ENCODE measurements at regions not wholly inside any gene's neighbourhood (a gene's known extent, or its start where the extent isn't known, plus 50 kb on each side); places are given as distances from the start of the nearest gene placed in this dataset.

- Mint-ChIP-seq H3K4me1 (peaks cover 37% of the 10 kb centered on the region), H3K27me3 (ENCODE audit: low read depth) (no peaks in the 10 kb centered on the region; the same call in 1 of the 2 replicates), H3K27ac (no peak overlapping the region), H3K4me3 (no peak overlapping the region), H3K36me3 (no peaks in the 10 kb centered on the region), H3K9me3 (peaks cover 9% of the 10 kb centered on the region)
- DNase-seq (ENCODE audit: low spot score) (peak; percentile 13), ATAC-seq (peak; percentile 62; the same call in 1 of the 2 replicates)
- TF ChIP-seq SP1 (CRISPR knock-in tag; conservative IDR thresholded peaks at IDR 0.05) (no peak), AR (CRISPR knock-in tag; IDR thresholded peaks at IDR 0.05) (no peak), PRDM15 (CRISPR knock-in tag; IDR thresholded peaks at IDR 0.05) (no peak), SMAD3 (CRISPR knock-in tag; IDR thresholded peaks at IDR 0.05; ENCODE audit: borderline replicate concordance) (no peak), KAT7 (CRISPR knock-in tag; IDR thresholded peaks at IDR 0.05; ENCODE audit: borderline replicate concordance) (no peak), IRF2 (CRISPR knock-in tag; IDR thresholded peaks at IDR 0.05; ENCODE audit: borderline replicate concordance, low read depth) (no peak), ATF1 (CRISPR knock-in tag; IDR thresholded peaks at IDR 0.05) (no peak), JUN (CRISPR knock-in tag; IDR thresholded peaks at IDR 0.05) (no peak), MXD4 (CRISPR knock-in tag; IDR thresholded peaks at IDR 0.05; ENCODE audit: borderline replicate concordance) (no peak), MLX (CRISPR knock-in tag; IDR thresholded peaks at IDR 0.05) (no peak), RELA (CRISPR knock-in tag; IDR thresholded peaks at IDR 0.05; ENCODE audit: borderline replicate concordance) (no peak), ZNF263 (CRISPR knock-in tag; IDR thresholded peaks at IDR 0.05; ENCODE audit: low read depth) (no peak)
- ChIA-PET CTCF (interaction anchor here (0.6 to 2.1 kb wide), 37 partner anchors 8 to 866 kb away, joined by 3 to 18 read pairs (median 3); partner anchors contain the start of gene SCP2D1), POLR2A (no interaction called here)
Observed at GRCh38 chr20:18904624-18905023, 91.0 kb downstream of the SCP2D1 start.

- ATAC-seq (no peak), DNase-seq (ENCODE audit: low spot score) (no peak)
- Mint-ChIP-seq H3K4me3 (no peak overlapping the region), H3K27ac (no peak overlapping the region), H3K27me3 (ENCODE audit: low read depth) (no peaks in the 10 kb centered on the region), H3K4me1 (peaks cover 47% of the 10 kb centered on the region), H3K36me3 (no peaks in the 10 kb centered on the region), H3K9me3 (peaks cover 9% of the 10 kb centered on the region)
- POLR2A ChIA-PET, result no interaction called here
- CTCF ChIA-PET, result no interaction called here
- TF ChIP-seq ZBTB43 (CRISPR knock-in tag; IDR thresholded peaks at IDR 0.05) (no peak), SP1 (CRISPR knock-in tag; conservative IDR thresholded peaks at IDR 0.05) (no peak), MLX (CRISPR knock-in tag; IDR thresholded peaks at IDR 0.05) (no peak), ZNF423 (CRISPR knock-in tag; IDR thresholded peaks at IDR 0.05) (no peak), AR (CRISPR knock-in tag; IDR thresholded peaks at IDR 0.05) (no peak), CBFB (CRISPR knock-in tag; IDR thresholded peaks at IDR 0.05; ENCODE audit: low read depth) (no peak), ZNF425 (CRISPR knock-in tag; conservative IDR thresholded peaks at IDR 0.05) (no peak), ATF1 (CRISPR knock-in tag; IDR thresholded peaks at IDR 0.05) (no peak), GABPB1 (CRISPR knock-in tag; IDR thresholded peaks at IDR 0.05) (no peak), E2F4 (CRISPR knock-in tag; IDR thresholded peaks at IDR 0.05; ENCODE audit: borderline replicate concordance, low read depth) (no peak)
Observed at GRCh38 chr20:18906046-18906445, 92.5 kb downstream of the SCP2D1 start.

All from WTC11 (cell line).